Immature natural killer cell (primary cell): ENCODE measurements at regions not wholly inside any gene's neighbourhood (a gene's known extent, or its start where the extent isn't known, plus 50 kb on each side); places are given as distances from the start of the nearest gene placed in this dataset.
A peak's percentile ranks its signal among the peaks of the same experiment; 100 is the strongest.

Experiments
- DNase-seq, 3 donors: peaks; one replicate each; pipeline ENCODE4 v3.0.0; 2022; ENCODE audit warnings: mixed read lengths in 1 of 3
- H3K27ac Mint-ChIP-seq, 6 donors: one replicate each; pipeline ENCODE4 v1.8.0; 2020; ENCODE audit warnings: mixed read lengths in 6 of 6, mild to moderate bottlenecking in 5 of 6, inconsistent platforms in 4 of 6, moderate library complexity in 3 of 6
- H3K27me3 Mint-ChIP-seq, 3 donors: one replicate each; pipeline ENCODE4 v1.8.0; 2020 to 2021; ENCODE audit warnings: low read depth in 3 of 3, mild to moderate bottlenecking in 3 of 3, mixed read lengths in 3 of 3, moderate library complexity in 3 of 3, inconsistent platforms in 1 of 3
- H3K36me3 Mint-ChIP-seq, 3 donors: one replicate each; pipeline ENCODE4 v1.8.0; 2020; ENCODE audit warnings: mixed read lengths in 3 of 3, inconsistent platforms in 2 of 3, mild to moderate bottlenecking in 2 of 3
- H3K4me1 Mint-ChIP-seq, 2 donors: one replicate each; pipeline ENCODE4 v1.8.0; 2020; ENCODE audit warnings: inconsistent platforms in 2 of 2, mild to moderate bottlenecking in 2 of 2, mixed read lengths in 2 of 2, moderate library complexity in 1 of 2
- H3K4me3 Mint-ChIP-seq, 5 donors: one replicate each; pipeline ENCODE4 v1.8.0; 2020; ENCODE audit warnings: mild to moderate bottlenecking in 5 of 5, mixed read lengths in 5 of 5, inconsistent platforms in 3 of 5, moderate library complexity in 3 of 5
- H3K9me3 Mint-ChIP-seq, 6 donors: one replicate each; pipeline ENCODE4 v1.8.0; 2020; ENCODE audit warnings: mild to moderate bottlenecking in 6 of 6, mixed read lengths in 6 of 6, inconsistent platforms in 4 of 6, moderate library complexity in 3 of 6

GRCh38 chr5:88666761-88667495 lies 216.1 kb downstream of the MEF2C start:
- Mint-ChIP-seq H3K4me1 (peaks cover 27 to 33% of the 10 kb centered on the region in 2 donors), H3K27ac (peak overlapping the region in 2 of 6 donors; percentile 33 to 53), H3K9me3 (peaks cover 5 to 59% (median 13%) of the 10 kb centered on the region in 6 donors), H3K4me3 (peak overlapping the region; percentile 80 to 91 (median 83)), H3K27me3 (peaks cover 40 to 67% (median 40%) of the 10 kb centered on the region in 3 donors), H3K36me3 (no peaks in the 10 kb centered on the region)
- no peak for DNase-seq

- H3K4me3 Mint-ChIP-seq, result peak overlapping the region; percentile 80 to 91 (median 83)
- peaks cover 7 to 61% (median 17%) of the 10 kb centered on the region in 6 donors for H3K9me3 Mint-ChIP-seq
- no peak overlapping the region for H3K27ac Mint-ChIP-seq
Measured at GRCh38 chr5:88665750-88666215, 217.2 kb downstream of the MEF2C start.

GRCh38 chr5:88664645-88665044 lies 218.3 kb downstream of the MEF2C start:
- Mint-ChIP-seq H3K27ac (no peak overlapping the region), H3K9me3 (peaks cover 7 to 65% (median 17%) of the 10 kb centered on the region in 6 donors), H3K4me3 (peak overlapping the region in 1 of 5 donors; percentile 3), H3K4me1 (peaks cover 40 to 52% of the 10 kb centered on the region in 2 donors), H3K36me3 (peaks cover 0 to 4% (median 0%) of the 10 kb centered on the region in 3 donors), H3K27me3 (peaks cover 49 to 76% (median 55%) of the 10 kb centered on the region in 3 donors)
- no peak for DNase-seq

More at GRCh38 chr5:88665750-88666215, 217.2 kb downstream of the MEF2C start:
- H3K36me3 Mint-ChIP-seq, result peaks cover 0 to 4% (median 0%) of the 10 kb centered on the region in 3 donors
- DNase-seq, result no peak
- peaks cover 46 to 68% (median 48%) of the 10 kb centered on the region in 3 donors for H3K27me3 Mint-ChIP-seq
- H3K4me1 Mint-ChIP-seq, result peaks cover 33 to 43% of the 10 kb centered on the region in 2 donors

- Mint-ChIP-seq H3K36me3 (peaks cover 0 to 4% (median 0%) of the 10 kb centered on the region in 3 donors), H3K27ac (no peak overlapping the region), H3K9me3 (peaks cover 7 to 65% (median 19%) of the 10 kb centered on the region in 6 donors), H3K4me1 (peaks cover 41 to 59% of the 10 kb centered on the region in 2 donors), H3K27me3 (peaks cover 52 to 84% (median 60%) of the 10 kb centered on the region in 3 donors), H3K4me3 (no peak overlapping the region)
- DNase-seq, result no peak
Measured at GRCh38 chr5:88663793-88664216, 219.2 kb downstream of the MEF2C start.

- Mint-ChIP-seq H3K27me3 (peaks cover 51 to 86% (median 63%) of the 10 kb centered on the region in 3 donors), H3K9me3 (peaks cover 7 to 59% (median 18%) of the 10 kb centered on the region in 6 donors), H3K4me3 (no peak overlapping the region), H3K27ac (no peak overlapping the region), H3K4me1 (peaks cover 39 to 50% of the 10 kb centered on the region in 2 donors), H3K36me3 (peaks cover 0 to 4% (median 0%) of the 10 kb centered on the region in 3 donors)
- DNase-seq, result no peak
Measured at GRCh38 chr5:88662846-88663245, 220.1 kb downstream of the MEF2C start.

GRCh38 chr5:88661806-88662207 lies 221.2 kb downstream of the MEF2C start:
- Mint-ChIP-seq H3K36me3 (peaks cover 0 to 4% (median 0%) of the 10 kb centered on the region in 3 donors), H3K4me3 (peak overlapping the region; percentile 76 to 89 (median 81)), H3K4me1 (peaks cover 29 to 40% of the 10 kb centered on the region in 2 donors), H3K27ac (no peak overlapping the region), H3K27me3 (peaks cover 44 to 76% (median 56%) of the 10 kb centered on the region in 3 donors), H3K9me3 (peaks cover 7 to 51% (median 14%) of the 10 kb centered on the region in 6 donors)
- no peak for DNase-seq

- H3K4me3 Mint-ChIP-seq, result peak overlapping the region; percentile 76 to 89 (median 81)
- H3K4me1 Mint-ChIP-seq, result peaks cover 22 to 34% of the 10 kb centered on the region in 2 donors
- DNase-seq, result peak in 2 of 3 donors; percentile 42 to 45
Measured at GRCh38 chr5:88660947-88661805, 221.8 kb downstream of the MEF2C start.

GRCh38 chr5:88660264-88660946 lies 222.6 kb downstream of the MEF2C start:
- peak overlapping the region; percentile 58 to 68 (median 61) for H3K4me3 Mint-ChIP-seq
- H3K36me3 Mint-ChIP-seq, result peaks cover 0 to 4% (median 0%) of the 10 kb centered on the region in 3 donors
- peaks cover 7 to 43% (median 12%) of the 10 kb centered on the region in 6 donors for H3K9me3 Mint-ChIP-seq
- H3K4me1 Mint-ChIP-seq, result peaks cover 15 to 26% of the 10 kb centered on the region in 2 donors
- DNase-seq, result no peak
- H3K27me3 Mint-ChIP-seq, result peaks cover 33 to 68% (median 51%) of the 10 kb centered on the region in 3 donors
- H3K27ac Mint-ChIP-seq, result no peak overlapping the region

More at GRCh38 chr5:88660947-88661805, 221.8 kb downstream of the MEF2C start:
- H3K9me3 Mint-ChIP-seq, result peaks cover 7 to 49% (median 12%) of the 10 kb centered on the region in 6 donors
- no peak overlapping the region for H3K27ac Mint-ChIP-seq
- peaks cover 0 to 4% (median 0%) of the 10 kb centered on the region in 3 donors for H3K36me3 Mint-ChIP-seq
- H3K27me3 Mint-ChIP-seq, result peaks cover 37 to 73% (median 53%) of the 10 kb centered on the region in 3 donors

GRCh38 chr5:88659529-88660263 lies 223.3 kb downstream of the MEF2C start:
- no peak for DNase-seq
- Mint-ChIP-seq H3K27ac (no peak overlapping the region), H3K36me3 (peaks cover 0 to 4% (median 0%) of the 10 kb centered on the region in 3 donors), H3K4me1 (peaks cover 14 to 25% of the 10 kb centered on the region in 2 donors), H3K9me3 (peaks cover 5 to 40% (median 12%) of the 10 kb centered on the region in 6 donors), H3K4me3 (peak overlapping the region; percentile 42 to 68 (median 49)), H3K27me3 (peaks cover 34 to 61% (median 52%) of the 10 kb centered on the region in 3 donors)

- DNase-seq, result no peak
- Mint-ChIP-seq H3K36me3 (peaks cover 0 to 4% (median 0%) of the 10 kb centered on the region in 3 donors), H3K4me3 (no peak overlapping the region), H3K27me3 (peaks cover 34 to 54% (median 49%) of the 10 kb centered on the region in 3 donors), H3K27ac (no peak overlapping the region), H3K9me3 (peaks cover 4 to 33% (median 10%) of the 10 kb centered on the region in 6 donors), H3K4me1 (peaks cover 14 to 25% of the 10 kb centered on the region in 2 donors)
Measured at GRCh38 chr5:88658886-88659285, 224.1 kb downstream of the MEF2C start.

GRCh38 chr5:88657906-88658775 lies 224.8 kb downstream of the MEF2C start:
- Mint-ChIP-seq H3K36me3 (peaks cover 0 to 4% (median 0%) of the 10 kb centered on the region in 3 donors), H3K9me3 (peaks cover 3 to 26% (median 8%) of the 10 kb centered on the region in 6 donors), H3K4me3 (no peak overlapping the region), H3K27me3 (peaks cover 34 to 47% (median 43%) of the 10 kb centered on the region in 3 donors), H3K27ac (no peak overlapping the region), H3K4me1 (peaks cover 14 to 25% of the 10 kb centered on the region in 2 donors)
- DNase-seq, result no peak
